ENCODE measurements at regions not wholly inside any gene's neighbourhood (a gene's known extent, or its start where the extent isn't known, plus 50 kb on each side); places are given as distances from the start of the nearest gene placed in this dataset.
"Not testable (repeated sequence)": the region's sequence is repeated elsewhere in the genome, so short reads cannot be mapped to it uniquely, and the experiment has no call there.

DNA sequence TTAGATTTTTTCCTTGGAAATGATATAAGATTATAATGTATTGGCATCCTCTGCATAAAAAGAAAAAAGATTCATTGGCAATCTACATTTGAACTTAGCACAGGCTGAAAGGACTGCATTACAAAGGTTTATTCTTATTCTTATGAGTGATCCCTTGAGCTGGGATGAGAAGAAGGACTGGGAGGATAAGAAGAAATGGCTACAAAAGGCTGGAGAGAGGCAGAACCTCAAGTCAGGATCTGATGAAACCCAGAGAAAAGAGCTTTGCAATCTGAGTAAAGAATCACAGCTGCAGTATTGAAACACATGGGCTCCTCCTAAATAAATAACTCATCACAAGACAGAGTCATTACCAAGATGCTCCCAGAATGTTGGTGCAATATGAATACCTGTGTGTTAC, 1635.4 kb upstream of the FLRT2 start:
- TF ChIP-seq, protein P1, sequence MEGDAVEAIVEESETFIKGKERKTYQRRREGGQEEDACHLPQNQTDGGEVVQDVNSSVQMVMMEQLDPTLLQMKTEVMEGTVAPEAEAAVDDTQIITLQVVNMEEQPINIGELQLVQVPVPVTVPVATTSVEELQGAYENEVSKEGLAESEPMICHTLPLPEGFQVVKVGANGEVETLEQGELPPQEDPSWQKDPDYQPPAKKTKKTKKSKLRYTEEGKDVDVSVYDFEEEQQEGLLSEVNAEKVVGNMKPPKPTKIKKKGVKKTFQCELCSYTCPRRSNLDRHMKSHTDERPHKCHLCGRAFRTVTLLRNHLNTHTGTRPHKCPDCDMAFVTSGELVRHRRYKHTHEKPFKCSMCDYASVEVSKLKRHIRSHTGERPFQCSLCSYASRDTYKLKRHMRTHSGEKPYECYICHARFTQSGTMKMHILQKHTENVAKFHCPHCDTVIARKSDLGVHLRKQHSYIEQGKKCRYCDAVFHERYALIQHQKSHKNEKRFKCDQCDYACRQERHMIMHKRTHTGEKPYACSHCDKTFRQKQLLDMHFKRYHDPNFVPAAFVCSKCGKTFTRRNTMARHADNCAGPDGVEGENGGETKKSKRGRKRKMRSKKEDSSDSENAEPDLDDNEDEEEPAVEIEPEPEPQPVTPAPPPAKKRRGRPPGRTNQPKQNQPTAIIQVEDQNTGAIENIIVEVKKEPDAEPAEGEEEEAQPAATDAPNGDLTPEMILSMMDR (IDR thresholded peaks at IDR 0.05), result no peak
- DNase-seq, result no peak
- intact Hi-C loops (cut with DNase I), result no loop called here
- Histone ChIP-seq H3K27me3 (no peaks in the 10 kb centered on the region), H3K36me3 (replicated peaks in 1 of 2) (no peaks in the 10 kb centered on the region), H3K4me3 (no peak overlapping the region), H3K4me1 (replicated peaks in 1 of 2) (no peaks in the 10 kb centered on the region), H3K9me3 (replicated peaks in 1 of 3) (no peaks in the 10 kb centered on the region), H3K27ac (no peak overlapping the region)

DNA sequence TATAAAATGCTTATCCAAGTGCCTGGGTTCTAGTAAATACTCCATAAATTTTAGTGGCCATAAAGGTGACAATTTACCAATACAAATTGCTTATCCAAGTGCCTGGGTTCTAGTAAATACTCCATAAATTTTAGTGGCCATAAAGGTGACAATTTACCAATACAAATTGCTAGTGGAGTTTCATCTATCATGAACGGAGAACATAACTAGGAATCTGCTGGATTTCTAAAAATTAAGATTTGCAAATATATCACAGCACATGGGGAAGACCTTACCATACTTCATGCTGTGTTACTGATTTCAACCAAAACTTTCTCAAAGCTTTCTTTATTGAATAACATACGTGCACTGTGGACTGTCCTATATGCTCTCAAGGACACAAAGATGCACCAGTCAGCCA, 1631.4 kb upstream of the FLRT2 start:
- H3K27me3 ChIP-seq; DNase-seq; H3K4me3 ChIP-seq; intact Hi-C loops (cut with DNase I); H3K4me1 ChIP-seq (replicated peaks in 1 of 2); H3K36me3 ChIP-seq (replicated peaks in 1 of 2); H3K27ac ChIP-seq; H3K9me3 ChIP-seq (replicated peaks in 1 of 3): not testable (repeated sequence)
- 55 to 86% (median 74%) methylated on average over 2 of the region's 2 CpGs for WGBS, 4 donors

DNA sequence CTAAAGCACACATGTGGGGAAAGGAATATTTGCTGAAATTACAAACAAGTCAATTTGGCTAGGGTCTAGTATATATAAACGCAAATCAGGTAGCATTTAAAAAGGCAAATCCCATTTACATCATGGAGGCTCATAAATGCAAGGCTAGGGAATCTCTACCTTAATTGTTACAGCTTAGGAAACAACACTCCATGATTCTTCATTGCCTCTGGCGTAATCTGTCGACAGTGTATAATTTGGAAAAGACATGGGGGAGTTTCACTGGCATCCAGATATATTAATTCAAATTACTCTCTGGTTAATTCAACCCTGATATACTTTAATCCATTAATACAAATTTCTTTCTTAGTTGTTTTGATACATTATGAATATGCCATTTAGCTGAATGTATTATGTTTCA, 1630.2 kb upstream of the FLRT2 start:
- no peaks in the 10 kb centered on the region for H3K9me3 ChIP-seq (replicated peaks in 1 of 3)
- TF ChIP-seq POLR2A (IDR thresholded peaks at IDR 0.05), result no peak
- TF ChIP-seq, protein P1 (IDR thresholded peaks at IDR 0.05), result no peak
- no peak for DNase-seq
- no peaks in the 10 kb centered on the region for H3K36me3 ChIP-seq (replicated peaks in 1 of 2)
- 86 to 89% (median 88%) methylated on average over 3 of the region's 3 CpGs for WGBS, 4 donors
- no peaks in the 10 kb centered on the region for H3K4me1 ChIP-seq (replicated peaks in 1 of 2)
- H3K27ac ChIP-seq, result no peak overlapping the region
- intact Hi-C loops (cut with DNase I), result no loop called here
- H3K27me3 ChIP-seq, result no peaks in the 10 kb centered on the region
- no peak overlapping the region for H3K4me3 ChIP-seq

DNA sequence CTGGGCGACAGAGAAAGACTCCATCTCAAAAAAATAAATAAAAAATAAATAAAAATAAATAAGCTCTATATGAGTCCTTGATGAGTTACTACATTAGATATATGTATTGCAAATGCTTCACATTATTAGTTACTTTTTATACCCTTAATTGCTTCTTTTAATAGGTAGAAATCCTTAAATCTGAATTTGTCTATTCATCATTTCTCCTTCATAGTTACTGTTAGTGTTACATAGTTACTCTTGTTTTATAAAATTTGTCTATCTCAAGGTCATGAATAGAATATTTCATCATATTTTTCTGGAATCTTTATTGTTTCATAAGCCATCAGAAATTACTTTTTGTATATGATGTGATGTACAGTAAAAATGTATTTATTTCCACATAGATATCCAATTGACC, 1624.8 kb upstream of the FLRT2 start:
- TF ChIP-seq, protein P1 (IDR thresholded peaks at IDR 0.05), result no peak
- TF ChIP-seq POLR2A (IDR thresholded peaks at IDR 0.05), result no peak
- no peak overlapping the region for H3K4me3 ChIP-seq
- no peak overlapping the region for H3K27ac ChIP-seq
- intact Hi-C loops (cut with DNase I), result no loop called here
- no peaks in the 10 kb centered on the region for H3K9me3 ChIP-seq (replicated peaks in 1 of 3)
- no peaks in the 10 kb centered on the region for H3K36me3 ChIP-seq (replicated peaks in 1 of 2)
- no peaks in the 10 kb centered on the region for H3K4me1 ChIP-seq (replicated peaks in 1 of 2)
- WGBS, 4 donors, result 86 to 96% (median 89%) methylated on average over 1 of the region's 1 CpG
- H3K27me3 ChIP-seq, result no peaks in the 10 kb centered on the region
- no peak for DNase-seq

DNA sequence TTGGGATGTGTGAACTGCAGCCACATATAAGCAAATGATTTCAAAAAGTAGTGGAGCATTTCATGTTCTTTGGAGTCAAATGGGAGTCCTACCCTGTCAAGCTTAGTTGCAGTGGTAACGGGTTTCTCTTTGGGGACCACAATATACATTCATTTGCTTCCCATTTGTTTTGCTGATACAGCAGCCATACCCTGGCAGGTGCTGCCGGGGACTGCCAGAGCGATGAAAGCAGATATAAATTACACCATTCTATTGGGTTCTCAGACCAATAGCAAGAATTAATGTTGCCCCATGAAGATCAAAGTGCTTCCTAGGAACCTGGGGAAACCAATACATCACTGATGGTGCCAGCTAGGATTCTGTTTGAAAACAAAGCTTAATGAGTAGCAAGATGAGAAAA, 1621.5 kb upstream of the FLRT2 start:
- Histone ChIP-seq H3K4me1 (replicated peaks in 1 of 2) (peaks cover 0 to 7% of the 10 kb centered on the region in 2 donors), H3K27me3 (no peaks in the 10 kb centered on the region), H3K36me3 (replicated peaks in 1 of 2) (no peaks in the 10 kb centered on the region), H3K27ac (no peak overlapping the region), H3K4me3 (no peak overlapping the region), H3K9me3 (replicated peaks in 1 of 3) (no peaks in the 10 kb centered on the region)
- TF ChIP-seq, protein P1 (IDR thresholded peaks at IDR 0.05), result no peak
- TF ChIP-seq POLR2A (IDR thresholded peaks at IDR 0.05), result no peak
- 79 to 95% (median 81%) methylated on average over 3 of the region's 3 CpGs for WGBS, 4 donors
- intact Hi-C loops (cut with DNase I), result no loop called here
- DNase-seq, result no peak
